Gastrocnemius medialis (tissue), 4 donors: ENCODE measurements at regions not wholly inside any gene's neighbourhood (a gene's known extent, or its start where the extent isn't known, plus 50 kb on each side); places are given as distances from the start of the nearest gene placed in this dataset.

ENCODE experiments used
- CTCF ChIP-seq, 5 experiments: fragments of 450-650 bp in 3 of 5; fragments of 200-600 bp in 2 of 5; sonication (generic) in 2 of 5; IDR thresholded peaks in 4 of 5; conservative IDR thresholded peaks in 1 of 5; 1 replicate in 4 of 5; 2 replicates in 1 of 5; pipeline ENCODE4 v1.5.1; 2016 to 2019; ENCODE audit warnings: antibody characterized with exemption in 5 of 5, mild to moderate bottlenecking in 3 of 5, moderate library complexity in 3 of 5
- POLR2A ChIP-seq, 2 donors: fragments of 450-650 bp; IDR thresholded peaks; one replicate each; pipeline ENCODE4 v1.6.1; 2017; ENCODE audit warnings: antibody characterized with exemption in 2 of 2, mild to moderate bottlenecking in 2 of 2, moderate library complexity in 2 of 2

GRCh38 chr20:39245685-39246311, 283.7 kb downstream of the DHX35 start:
- TF ChIP-seq CTCF (IDR thresholded peaks at IDR 0.05 in 4 of 5, conservative IDR thresholded peaks at IDR 0.05 in 1 of 5) (no peak), POLR2A (IDR thresholded peaks at IDR 0.05) (no peak)
